ENCODE measurements at regions not wholly inside any gene's neighbourhood (a gene's known extent, or its start where the extent isn't known, plus 50 kb on each side); places are given as distances from the start of the nearest gene placed in this dataset.

GRCh38 chr13:99125326-99125915 is 75.2 kb upstream of the UBAC2 start:
- DNase-seq: no peak

GRCh38 chr13:99126821-99127220 is 73.8 kb upstream of the UBAC2 start:
- no peak for DNase-seq

DNA sequence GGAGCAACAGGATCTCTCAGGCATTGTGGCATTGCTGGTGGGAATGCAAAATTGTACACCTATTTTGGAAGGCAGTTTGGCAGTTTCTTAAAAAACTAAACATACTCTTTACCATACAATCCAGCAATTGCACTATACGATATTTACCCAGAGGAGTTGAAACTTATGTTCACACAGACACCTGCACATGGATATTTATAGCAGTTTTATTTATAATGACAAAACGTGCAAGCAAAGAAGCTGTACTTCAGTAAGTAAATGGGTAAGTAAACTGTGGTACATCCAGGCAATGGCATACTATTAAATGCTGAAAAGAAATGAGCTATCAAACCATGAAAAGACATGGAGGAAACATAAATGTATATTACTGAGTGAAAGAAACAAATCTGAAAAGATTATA is 71.6 kb upstream of the UBAC2 start:
- no peak for DNase-seq

DNA sequence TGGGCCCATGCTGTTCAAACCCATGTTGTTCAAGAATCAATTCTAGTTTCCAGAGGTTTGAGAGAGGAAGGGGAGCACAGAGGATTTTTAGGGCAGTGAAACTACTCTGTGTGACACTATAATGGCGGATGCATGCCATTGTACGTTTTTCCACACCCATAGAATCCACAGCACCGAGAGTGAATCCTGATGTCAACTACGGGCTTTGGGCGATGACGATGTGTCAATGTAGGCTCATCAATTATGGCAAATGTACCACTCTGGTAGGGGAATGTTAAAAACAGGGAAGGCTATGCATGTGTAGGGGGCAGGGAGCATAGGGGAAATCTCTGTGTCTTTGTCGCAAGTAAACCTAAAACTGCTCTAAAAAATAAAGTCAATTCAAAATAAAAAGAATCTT is 70.7 kb upstream of the UBAC2 start:
- no peak for DNase-seq

DNA sequence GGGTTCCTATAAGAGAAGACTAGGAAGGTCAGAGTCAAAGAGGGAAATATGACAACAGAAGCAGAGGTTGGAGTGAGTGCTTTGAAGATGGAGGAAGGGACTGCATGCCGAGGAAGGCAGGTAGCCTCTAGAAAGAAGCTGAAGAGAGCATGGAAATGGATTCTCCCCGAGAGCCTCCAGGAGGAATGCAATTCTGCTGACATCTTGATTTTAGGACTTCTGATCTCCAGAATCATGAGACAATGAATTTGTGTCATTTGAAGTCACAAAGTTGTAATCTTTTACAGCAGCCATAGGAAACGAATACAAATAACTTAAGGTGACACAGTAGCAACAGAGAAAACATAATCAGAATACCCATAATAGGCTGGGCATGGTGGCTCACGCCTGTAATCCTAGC is 69.2 kb upstream of the UBAC2 start:
- no peak for DNase-seq

DNA sequence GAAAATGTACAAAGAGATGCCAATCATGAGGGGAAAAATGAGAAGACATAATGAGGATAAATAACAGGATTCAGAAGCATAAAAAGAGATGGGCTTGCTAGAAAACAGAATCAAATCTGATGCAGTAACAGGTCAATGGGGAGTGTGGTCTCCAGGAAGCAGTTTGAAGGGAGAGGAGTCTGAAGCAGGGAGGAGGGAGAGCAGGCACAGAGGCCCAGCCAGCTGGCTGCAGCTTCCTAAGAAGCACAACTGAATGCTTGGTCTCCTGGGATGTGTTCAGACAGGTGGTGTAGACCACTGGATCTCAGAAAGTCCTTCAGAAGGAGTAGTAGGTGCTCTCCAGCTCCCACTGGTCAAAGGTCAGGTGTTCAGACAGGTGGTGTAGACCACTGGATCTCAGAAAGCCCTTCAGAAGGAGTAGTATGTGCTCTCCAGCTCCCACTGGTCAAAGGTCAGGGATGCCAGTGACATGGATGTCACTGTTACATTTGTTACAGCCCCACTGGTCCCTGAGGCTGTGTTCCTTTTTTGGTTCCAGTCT is 68.3 kb upstream of the UBAC2 start:
- DNase-seq: no peak

DNA sequence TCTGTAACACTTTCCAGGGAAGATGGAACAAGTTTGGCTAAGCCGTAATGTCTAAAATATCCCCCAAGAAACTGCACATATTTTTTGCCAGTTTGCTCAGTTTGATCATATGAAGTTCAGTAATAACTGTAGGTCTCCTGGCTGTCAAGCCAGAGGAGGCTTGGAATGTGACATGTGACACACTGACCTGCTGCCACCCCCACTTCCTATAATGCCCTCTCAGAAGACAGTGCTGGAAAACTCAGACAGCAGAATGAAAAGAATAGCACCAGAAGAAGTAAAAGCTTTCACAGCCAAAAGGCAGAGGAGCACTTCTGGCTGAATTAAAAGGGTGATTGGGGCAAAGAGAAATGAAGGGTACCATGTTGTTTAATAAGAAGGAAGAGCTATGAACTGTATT is 67.4 kb upstream of the UBAC2 start:
- DNase-seq: no peak

DNA sequence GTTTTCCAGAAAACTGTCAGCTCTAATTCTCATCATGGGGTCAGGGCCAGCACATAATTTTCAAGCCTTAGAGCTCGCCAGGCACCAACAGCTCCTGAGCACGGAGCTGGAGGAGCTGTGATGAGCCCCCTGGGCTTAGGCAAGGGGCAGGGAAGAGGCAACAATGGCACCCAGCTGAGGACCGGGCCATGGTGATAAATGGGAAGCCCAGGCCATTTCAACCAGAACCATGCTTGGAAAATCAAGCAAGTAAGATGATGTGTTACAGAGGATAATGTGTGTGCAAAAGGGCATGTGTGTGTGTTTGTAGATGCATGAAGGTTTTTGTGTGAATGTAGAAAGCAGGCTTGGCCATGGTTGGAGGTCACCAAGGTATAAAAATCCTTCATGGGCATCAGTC is 66.8 kb upstream of the UBAC2 start:
- DNase-seq: no peak

DNA sequence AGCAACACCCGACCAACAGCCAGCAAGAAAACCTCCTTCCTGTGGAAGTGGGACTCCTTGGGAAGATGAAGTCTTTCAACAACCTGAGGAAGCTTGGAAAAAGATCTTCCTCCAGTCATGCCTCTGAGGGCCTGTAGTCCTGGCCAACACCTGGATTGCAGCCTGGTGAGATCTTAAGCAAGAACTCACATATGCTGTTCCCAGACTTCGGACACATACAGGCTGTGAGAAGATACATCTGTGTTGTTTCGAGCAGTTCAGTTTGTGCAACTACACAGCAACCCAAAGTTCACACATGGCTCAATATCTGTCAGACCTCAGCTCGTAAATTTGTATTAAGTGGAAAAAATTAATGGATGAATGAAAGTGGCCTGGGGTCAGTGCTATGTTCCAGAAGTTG is 65.1 kb upstream of the UBAC2 start:
- DNase-seq: no peak

- no peak for DNase-seq
Measured at GRCh38 chr13:99136427-99136954, 64.2 kb upstream of the UBAC2 start.

- DNase-seq: no peak
Measured at GRCh38 chr13:99140831-99141230, 59.8 kb upstream of the UBAC2 start.

DNA sequence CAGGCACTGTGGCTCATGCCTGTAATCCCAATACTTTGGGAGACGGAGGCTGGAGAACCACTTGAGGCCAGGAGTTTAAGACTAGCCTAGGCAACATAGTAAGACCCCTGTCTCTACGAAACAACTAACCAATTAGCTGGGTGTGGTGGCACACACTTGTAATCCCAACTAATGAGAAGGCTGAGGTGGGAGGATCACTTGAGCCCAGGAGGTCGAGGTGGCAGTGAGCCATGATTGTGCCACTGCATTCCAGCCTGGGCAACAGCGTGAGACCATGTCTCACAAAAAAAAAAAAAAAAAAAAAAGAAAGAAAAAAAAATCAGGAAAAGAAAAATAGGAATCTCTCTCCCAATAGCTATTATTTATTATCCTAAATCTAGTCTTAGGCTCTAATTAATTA is 56.8 kb upstream of the UBAC2 start:
- no peak for DNase-seq

- DNase-seq: no peak
Measured at GRCh38 chr13:99144306-99144705, 56.3 kb upstream of the UBAC2 start.

- DNase-seq: no peak
Measured at GRCh38 chr13:99145461-99145860, 55.2 kb upstream of the UBAC2 start.

DNA sequence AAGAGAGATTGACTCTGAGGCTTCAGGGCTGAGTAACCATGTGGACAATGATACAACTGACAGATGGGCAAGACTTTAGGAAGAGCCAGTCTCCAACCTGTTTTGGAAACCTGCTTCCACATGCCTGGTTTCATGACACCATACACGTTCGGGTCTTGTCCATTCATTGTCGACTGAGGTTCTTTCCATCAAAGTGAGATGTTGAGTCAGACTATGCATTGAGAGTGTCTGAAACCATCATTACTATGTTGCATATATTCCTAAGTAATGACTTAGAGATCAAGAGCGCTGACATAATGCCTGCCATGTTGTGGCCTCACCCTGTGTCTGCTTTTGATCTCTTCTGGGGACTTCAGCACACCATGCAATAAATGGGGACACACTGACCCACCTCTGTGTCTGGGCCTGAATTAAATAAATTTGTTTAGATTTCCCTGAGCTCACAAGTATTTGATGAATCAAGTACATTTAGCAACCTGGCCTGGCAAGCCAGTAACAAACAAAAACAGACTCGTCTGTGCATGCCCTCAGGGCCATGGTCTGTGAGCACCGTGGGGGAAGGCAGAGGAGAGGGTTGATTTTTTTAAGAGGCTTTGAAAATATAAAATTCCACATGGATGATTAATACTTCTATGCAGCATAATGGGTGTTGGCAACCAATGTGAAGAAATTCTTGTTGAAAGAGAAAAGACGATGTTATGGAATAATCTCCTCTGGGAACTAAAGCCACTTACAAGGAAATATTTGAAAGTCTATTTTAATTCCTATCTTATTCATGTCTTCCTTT is 49.9 kb upstream of the UBAC2 start:
- no peak for DNase-seq
